ENCODE measurements at regions not wholly inside any gene's neighbourhood (a gene's known extent, or its start where the extent isn't known, plus 50 kb on each side); places are given as distances from the start of the nearest gene placed in this dataset.

- no peaks in the 10 kb centered on the region for H4K20me1 ChIP-seq (ENCODE audit: insufficient read depth)
- no peak overlapping the region for H3K4me2 ChIP-seq
- H3K9me3 ChIP-seq (ENCODE audit: insufficient read depth, low read depth), result no peaks in the 10 kb centered on the region
- no peak overlapping the region for H3K27ac ChIP-seq
- H3K36me3 ChIP-seq (ENCODE audit: low read depth), result no peaks in the 10 kb centered on the region
- no peaks in the 10 kb centered on the region for H3F3A ChIP-seq (ENCODE audit: insufficient read depth, low read depth)
- POLR2A ChIA-PET (ENCODE audit: unreplicated experiment), result no interaction called here
- H3K4me1 ChIP-seq (replicated peaks; ENCODE audit: insufficient read depth), result no peaks in the 10 kb centered on the region
- H3K27me3 ChIP-seq (ENCODE audit: insufficient read depth, low read depth), result peaks cover 79% of the 10 kb centered on the region
- no peaks in the 10 kb centered on the region for H3K9me2 ChIP-seq (ENCODE audit: insufficient read depth)
- CTCF ChIA-PET, result no interaction called here
- BruUV-seq (replicated peaks), result no TSS peak
- no peak for DNase-seq
- H2AFZ ChIP-seq, result no peak overlapping the region
- intact Hi-C loops (cut with micrococcal nuclease; ENCODE audit: unreplicated experiment), result no loop called here
- H3K4me3 ChIP-seq, result no peak overlapping the region
- no peaks in the 10 kb centered on the region for H3K79me2 ChIP-seq (ENCODE audit: low read depth)
- TF ChIP-seq EZH2 (IDR thresholded peaks at IDR 0.05; ENCODE audit: low read depth) (no peak), CTCF (conservative IDR thresholded peaks at IDR 0.05) (no peak)
Measured at GRCh38 chr17:6358131-6358530, 76.8 kb downstream of the AIPL1 start.

- Histone ChIP-seq H3K9me2 (ENCODE audit: insufficient read depth) (no peaks in the 10 kb centered on the region), H4K20me1 (ENCODE audit: insufficient read depth) (no peaks in the 10 kb centered on the region), H3K36me3 (ENCODE audit: low read depth) (no peaks in the 10 kb centered on the region), H3K4me3 (no peak overlapping the region), H3K27ac (no peak overlapping the region), H2AFZ (no peak overlapping the region), H3K9me3 (ENCODE audit: insufficient read depth, low read depth) (no peaks in the 10 kb centered on the region), H3K27me3 (ENCODE audit: insufficient read depth, low read depth) (peaks cover 76% of the 10 kb centered on the region), H3F3A (ENCODE audit: insufficient read depth, low read depth) (no peaks in the 10 kb centered on the region), H3K79me2 (ENCODE audit: low read depth) (no peaks in the 10 kb centered on the region), H3K4me2 (no peak overlapping the region), H3K4me1 (replicated peaks; ENCODE audit: insufficient read depth) (no peaks in the 10 kb centered on the region)
- TF ChIP-seq EZH2 (IDR thresholded peaks at IDR 0.05; ENCODE audit: low read depth) (no peak), CTCF (conservative IDR thresholded peaks at IDR 0.05) (no peak)
- POLR2A ChIA-PET (ENCODE audit: unreplicated experiment), result no interaction called here
- CTCF ChIA-PET, result no interaction called here
- BruUV-seq (replicated peaks), result no TSS peak
- intact Hi-C loops (cut with micrococcal nuclease; ENCODE audit: unreplicated experiment), result no loop called here
- DNase-seq, result no peak
Measured at GRCh38 chr17:6356562-6356961, 78.4 kb downstream of the AIPL1 start.

- Histone ChIP-seq H3K27me3 (ENCODE audit: insufficient read depth, low read depth) (peaks cover 76% of the 10 kb centered on the region), H3K9me2 (ENCODE audit: insufficient read depth) (no peaks in the 10 kb centered on the region), H3K27ac (no peak overlapping the region), H3K9me3 (ENCODE audit: insufficient read depth, low read depth) (no peaks in the 10 kb centered on the region), H3K4me2 (no peak overlapping the region), H3K4me1 (replicated peaks; ENCODE audit: insufficient read depth) (no peaks in the 10 kb centered on the region), H3K79me2 (ENCODE audit: low read depth) (no peaks in the 10 kb centered on the region), H4K20me1 (ENCODE audit: insufficient read depth) (no peaks in the 10 kb centered on the region), H3F3A (ENCODE audit: insufficient read depth, low read depth) (no peaks in the 10 kb centered on the region), H3K4me3 (no peak overlapping the region), H3K36me3 (ENCODE audit: low read depth) (no peaks in the 10 kb centered on the region), H2AFZ (no peak overlapping the region)
- no TSS peak for BruUV-seq (replicated peaks)
- no peak for TF ChIP-seq EZH2 (IDR thresholded peaks at IDR 0.05; ENCODE audit: low read depth)
- no peak for TF ChIP-seq CTCF (conservative IDR thresholded peaks at IDR 0.05)
- CTCF ChIA-PET, result no interaction called here
- intact Hi-C loops (cut with micrococcal nuclease; ENCODE audit: unreplicated experiment), result no loop called here
- DNase-seq, result no peak
- POLR2A ChIA-PET (ENCODE audit: unreplicated experiment), result no interaction called here
Measured at GRCh38 chr17:6355196-6355595, 79.7 kb downstream of the AIPL1 start.
